COLO829 (cell line): ENCODE measurements at regions not wholly inside any gene's neighbourhood (a gene's known extent, or its start where the extent isn't known, plus 50 kb on each side); places are given as distances from the start of the nearest gene placed in this dataset.

Source experiments
- DNase-seq: peaks from one replicate; pipeline ENCODE4 v3.0.0; 2012; ENCODE audit warnings: low spot score

DNA sequence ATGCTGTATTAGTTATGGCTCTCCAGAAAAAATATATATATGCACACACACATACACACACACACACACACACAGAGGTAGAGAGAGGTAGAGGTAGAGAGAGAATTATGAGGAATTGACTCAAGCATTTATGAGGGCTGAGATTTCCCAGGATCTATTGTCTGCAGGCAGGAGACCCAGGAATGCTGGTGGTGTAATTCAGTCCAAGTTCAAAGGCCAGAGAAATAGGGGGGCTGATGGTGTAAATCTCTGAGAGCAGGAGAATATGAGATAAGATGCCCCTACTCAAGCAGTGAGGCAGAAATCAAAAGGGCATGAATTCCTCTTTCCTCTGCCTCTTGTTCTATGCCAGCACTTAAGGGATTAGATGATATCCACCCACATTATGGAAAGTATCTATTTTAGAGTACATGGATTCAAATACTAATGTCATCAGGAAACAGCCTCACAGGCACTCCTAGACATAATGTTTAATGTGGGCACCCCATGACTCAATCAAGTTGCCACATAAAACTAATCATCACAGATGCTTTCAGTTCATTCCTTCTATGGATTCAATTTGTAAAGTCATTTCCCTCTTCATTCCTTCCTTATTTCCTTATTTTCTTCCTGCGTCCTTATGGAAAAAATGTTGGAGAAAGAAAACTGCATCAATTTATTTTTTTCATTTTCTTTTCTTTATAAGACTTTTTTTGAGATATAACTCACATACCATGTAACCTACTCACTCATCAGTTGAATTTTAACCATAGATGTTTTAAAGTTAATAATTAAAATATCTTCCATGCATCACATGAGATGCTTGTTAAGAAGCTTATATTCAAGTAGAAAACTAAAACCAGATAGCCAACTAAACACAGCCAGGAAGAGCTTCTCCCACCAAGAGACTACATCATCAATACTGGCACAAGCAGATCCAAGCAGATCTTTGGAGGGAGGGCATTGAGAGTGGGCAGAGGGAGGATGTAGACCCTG lies 406.2 kb downstream of the MBD2 start:
- DNase-seq = no peak

DNA sequence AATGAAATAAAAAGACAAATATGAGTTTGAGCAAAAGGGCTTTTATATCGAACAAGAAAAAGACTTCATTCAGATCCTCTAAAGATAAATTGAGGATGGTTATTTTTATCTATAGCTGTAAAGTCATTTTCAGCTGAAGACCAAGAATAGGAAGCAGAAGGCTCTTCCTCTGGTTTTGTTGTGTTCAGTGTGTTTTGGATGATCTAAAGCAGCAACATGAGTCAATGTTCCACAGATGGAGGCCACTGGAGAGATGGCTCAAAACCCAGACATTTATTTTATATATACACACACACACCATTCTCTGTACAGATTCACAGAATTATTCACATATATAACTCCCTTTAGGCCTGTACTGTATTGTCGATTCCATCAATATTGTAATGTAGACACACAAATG lies 424.3 kb downstream of the MBD2 start:
- no peak for DNase-seq

DNA sequence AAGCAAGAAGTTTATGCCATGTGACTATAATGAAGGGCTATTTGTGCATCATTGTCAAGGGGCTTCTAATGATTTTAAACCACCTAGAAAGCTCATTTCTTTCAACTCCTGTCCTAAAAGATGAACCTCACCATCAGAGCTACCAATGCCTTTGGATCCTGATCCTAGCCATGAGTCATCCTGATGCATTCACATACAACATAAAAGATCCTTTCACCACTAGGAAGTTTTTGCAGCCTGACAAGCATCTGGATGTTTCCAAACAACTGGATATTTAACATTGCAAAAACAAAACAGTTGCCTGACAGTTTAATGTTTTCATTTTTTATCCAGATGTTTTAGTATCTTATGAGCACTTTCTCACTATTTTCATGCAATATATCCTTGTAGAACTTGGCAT lies 425.3 kb downstream of the MBD2 start:
- peak; percentile 50 for DNase-seq

- no peak for DNase-seq
These were observed 426.0 kb downstream of the MBD2 start for GRCh38 chr18:53798516-53798915.

DNA sequence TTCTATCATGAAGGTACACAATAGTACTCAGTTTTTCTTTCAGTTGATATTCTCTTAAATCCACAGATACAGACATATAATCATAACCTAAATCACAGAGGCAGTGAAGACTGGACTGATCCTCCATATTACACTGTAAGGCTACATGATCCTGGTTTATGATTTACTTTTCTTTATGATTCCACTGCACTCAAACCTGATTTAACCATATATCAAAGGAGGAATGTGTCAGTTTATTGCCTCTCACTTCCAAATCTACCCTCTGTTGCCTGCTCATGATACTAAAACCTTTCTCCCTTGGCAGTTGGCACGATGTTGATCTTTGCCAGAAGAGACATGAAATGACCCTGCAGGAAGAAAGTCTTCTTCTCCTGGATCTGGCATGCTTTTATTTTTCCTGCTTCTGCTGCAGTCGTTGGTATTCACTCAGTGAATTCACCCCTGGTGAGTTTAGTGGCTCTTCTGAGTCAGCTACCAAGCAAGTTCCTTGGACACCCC lies 426.4 kb downstream of the MBD2 start:
- DNase-seq = no peak

DNA sequence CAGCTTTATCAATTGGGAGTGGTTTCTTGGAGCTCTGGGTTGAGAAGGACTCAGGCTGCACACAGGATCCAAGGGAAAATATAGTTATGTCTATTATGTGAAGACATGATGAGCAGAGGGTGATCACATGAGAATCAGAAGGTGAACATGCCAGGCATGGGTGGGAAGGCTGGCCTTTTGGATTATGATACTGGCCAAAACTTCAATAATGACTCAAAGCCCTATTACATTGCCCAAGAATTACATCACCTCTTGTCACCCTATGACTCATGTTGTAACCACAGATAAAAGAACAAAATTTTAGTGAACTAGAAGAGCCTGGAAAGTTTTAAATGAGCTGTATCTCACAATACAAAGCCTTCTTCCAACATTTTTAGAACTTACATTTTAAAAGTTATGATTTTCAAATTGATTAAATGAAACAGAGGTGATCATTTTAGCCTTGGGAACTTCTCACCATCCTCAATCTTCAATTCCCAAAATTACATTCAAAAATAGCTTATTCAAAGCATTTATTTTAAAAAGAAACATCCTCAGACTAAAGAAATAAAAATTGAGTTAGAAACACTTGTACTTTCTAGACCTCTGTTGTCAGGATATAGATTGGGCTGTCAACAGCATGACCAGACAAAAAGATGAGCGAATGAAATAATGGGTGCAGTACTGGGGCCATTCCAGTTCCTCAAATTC lies 428.3 kb downstream of the MBD2 start:
- peak; percentile 44 for DNase-seq

DNA sequence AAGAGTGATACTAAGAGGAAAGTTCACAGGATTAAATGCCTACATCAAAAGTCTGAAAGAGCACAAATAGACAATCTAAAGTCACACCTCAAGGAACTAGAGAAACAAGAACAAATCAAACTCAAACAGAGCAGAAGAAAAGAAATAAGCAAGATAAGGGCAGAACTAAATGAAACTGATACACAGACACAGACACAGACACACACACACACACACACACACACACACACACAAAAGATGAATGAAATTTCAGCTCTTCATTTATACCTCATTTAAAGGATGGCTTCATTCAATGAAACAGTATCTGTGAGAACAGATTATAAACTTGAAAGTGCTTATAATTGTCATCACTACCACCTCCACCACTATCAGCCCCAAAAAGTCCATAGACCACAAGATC lies 428.9 kb downstream of the MBD2 start:
- no peak for DNase-seq

- DNase-seq = peak; percentile 16
These were observed 429.4 kb downstream of the MBD2 start for GRCh38 chr18:53795061-53795460.

DNA sequence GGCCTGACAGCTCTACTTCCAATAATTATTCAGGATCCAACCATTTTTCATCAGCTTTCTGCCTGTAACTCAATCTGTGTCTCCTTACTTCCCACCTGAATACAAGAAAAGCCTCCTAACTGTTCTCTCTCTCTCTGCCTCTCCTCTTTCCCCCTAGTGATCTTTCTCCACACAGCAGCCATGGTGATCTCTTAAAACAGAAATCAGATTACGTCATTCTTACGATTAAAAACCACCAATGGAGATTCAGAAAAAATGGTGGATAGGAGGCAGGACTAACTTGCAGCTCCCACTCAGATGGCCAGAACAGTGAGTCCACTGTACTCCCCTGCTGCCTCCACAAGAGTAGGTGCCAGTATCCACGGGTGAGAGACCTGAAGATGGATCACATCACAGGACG lies 431.7 kb downstream of the MBD2 start:
- no peak for DNase-seq

DNA sequence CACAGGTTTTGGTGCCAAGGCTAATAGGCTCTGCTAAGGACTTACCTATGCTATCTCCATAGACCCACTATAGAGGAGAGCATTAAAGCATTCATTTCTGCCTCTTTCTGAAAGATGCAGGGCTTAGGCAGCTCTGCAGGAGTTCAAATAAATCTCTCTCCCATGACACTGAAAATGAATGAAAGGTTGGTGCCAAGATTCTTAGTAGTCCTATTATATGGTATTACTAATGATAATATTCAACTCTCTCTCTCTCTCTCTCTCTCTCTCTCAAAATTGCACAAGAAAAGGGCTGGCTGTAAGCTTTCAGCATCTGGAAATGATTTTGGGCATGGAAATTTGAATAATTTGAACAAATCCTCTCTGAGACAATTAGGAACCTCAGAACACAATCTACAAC lies 433.7 kb downstream of the MBD2 start:
- DNase-seq = no peak

DNA sequence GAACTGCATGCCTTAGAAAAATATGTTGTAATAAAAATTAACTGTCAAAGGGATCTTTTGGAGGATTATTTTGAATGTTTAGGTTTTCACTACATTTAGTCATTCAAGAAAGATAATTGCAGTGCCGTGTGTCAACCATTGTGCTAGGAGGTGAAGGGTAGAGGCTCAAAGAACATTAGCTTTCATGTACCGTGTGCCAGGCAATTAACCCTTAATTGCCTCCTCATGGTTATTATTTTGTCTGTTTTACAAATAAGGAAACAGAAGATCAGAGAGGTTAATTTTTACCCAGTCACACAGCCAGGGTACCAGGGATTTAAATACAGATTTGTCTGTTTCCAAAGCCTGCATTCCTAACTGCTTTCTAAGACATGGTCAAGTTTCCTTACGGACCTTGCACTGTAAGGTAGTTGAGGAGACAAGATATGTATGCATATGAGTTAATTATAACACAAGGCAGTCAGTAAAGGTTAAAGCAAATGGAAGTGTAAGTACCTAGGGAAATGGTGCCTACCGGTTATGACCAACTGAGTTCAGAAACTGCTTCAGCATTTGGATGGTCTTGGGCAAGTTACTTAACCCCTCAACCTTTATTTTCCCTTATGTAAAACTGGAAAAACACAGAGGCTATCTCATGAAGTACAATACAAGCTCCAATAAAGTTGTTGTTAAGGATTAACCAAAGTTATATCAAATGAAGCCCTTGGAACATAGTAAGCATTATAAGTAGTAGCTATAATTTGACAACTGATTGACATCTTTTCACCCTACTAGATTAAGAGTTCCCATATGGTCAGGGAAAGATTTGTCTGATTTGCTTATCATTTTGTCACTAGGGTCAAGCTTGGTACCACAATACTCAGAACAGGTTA lies 434.9 kb downstream of the MBD2 start:
- DNase-seq = no peak

GRCh38 chr18:53785811-53786210 lies 438.7 kb downstream of the MBD2 start:
- no peak for DNase-seq

DNA sequence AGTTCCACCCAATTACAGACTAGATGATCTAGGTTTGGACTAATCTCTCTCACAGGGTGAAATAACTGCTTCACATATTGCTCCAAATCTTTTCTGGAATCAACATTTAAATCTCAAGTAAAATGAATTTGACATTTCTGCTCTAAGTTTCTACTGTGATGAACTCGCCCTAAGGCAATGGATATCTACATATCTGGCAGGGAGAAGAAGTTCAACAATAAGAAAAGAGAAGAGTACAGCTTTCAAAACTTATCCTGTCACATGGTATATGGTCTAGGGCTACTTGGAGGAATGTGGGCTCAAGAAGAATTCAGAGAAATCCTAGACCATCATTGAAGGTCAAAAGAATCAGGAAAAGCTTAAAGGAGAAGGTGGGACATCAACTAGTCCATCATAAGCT lies 440.2 kb downstream of the MBD2 start:
- DNase-seq = no peak

- DNase-seq = no peak
These were observed 443.8 kb downstream of the MBD2 start for GRCh38 chr18:53780666-53781065.

- DNase-seq = no peak
These were observed 452.2 kb downstream of the MBD2 start for GRCh38 chr18:53772293-53772692.

DNA sequence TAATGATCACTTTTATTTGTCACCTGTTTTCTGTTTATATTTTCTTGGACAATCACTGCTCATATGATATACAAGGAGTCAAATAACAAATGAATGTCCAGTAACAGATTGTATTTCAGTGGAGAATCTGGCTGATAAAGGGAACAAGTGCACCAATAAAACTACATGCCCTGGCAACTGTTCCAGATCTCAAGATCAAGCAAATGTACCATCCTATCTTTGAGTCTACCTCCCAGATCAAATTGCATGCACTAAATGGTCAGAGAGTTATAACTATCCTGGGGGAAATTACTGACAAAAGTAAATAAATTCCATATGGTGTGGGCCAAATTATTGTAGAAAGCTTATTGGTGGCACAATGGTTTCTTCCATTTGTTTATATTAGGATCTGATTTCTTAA lies 452.8 kb downstream of the MBD2 start:
- DNase-seq = no peak

DNA sequence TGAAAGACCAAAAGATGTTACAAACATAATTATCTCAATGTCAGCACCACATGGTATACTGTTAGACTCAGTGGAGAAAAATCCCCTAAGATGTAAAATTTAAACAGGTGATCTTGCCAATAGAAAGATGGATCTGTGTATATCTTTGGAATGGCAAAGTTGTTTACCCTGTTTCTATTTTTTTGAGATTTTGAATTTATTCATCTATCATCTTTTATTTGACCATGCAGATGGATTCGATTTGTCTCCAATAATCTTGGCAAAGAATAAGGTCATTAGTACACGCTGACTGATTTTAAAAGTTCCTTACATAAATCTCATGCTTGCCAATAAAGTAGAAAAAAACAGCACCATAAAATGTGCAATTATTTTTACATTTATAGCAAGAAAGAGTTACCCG lies 459.3 kb downstream of the MBD2 start:
- no peak for DNase-seq

- DNase-seq = no peak
These were observed 460.4 kb downstream of the MBD2 start for GRCh38 chr18:53764086-53764485.

- no peak for DNase-seq
These were observed 467.1 kb downstream of the MBD2 start for GRCh38 chr18:53757328-53757727.

DNA sequence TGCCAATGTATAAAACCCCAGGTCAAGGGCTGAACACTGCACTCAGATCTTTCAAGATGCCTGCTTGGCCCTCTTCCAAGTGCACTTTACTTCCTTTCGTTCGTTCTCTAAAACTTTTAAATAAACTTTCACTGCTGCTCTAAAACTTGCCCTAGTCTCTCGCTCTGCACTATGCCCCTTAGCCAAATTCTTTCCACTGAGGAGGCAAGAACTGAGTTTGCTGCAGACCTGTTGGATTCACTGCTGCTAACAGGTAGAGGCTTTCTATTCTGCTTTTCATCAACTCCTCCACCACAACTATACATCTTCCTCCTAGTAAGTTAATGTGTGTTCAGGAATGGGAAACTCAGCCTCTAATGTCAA lies 467.9 kb downstream of the MBD2 start:
- DNase-seq = no peak

- DNase-seq = no peak
These were observed 468.4 kb downstream of the MBD2 start for GRCh38 chr18:53755914-53756609.

DNA sequence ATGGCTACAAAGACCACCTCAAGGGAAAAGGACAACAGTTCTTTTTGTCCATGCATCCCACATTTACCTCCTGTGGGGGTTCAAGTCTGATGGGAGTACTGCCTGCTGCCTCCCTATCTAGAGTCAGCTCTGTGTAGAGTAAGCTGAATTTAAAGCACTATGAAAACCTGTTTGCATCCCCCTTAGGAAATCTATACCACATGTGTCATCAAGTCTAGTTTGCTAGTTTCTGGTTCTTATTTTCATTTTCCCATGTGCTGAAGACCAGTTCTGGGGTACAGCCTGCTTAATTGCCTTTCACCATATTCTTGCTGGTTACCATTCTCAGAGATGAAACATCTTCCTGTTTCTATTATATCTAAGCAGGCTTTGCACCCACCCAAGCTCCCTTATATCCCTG lies 470.3 kb downstream of the MBD2 start:
- DNase-seq = no peak
